GM10266 (cell line): ENCODE measurements at regions not wholly inside any gene's neighbourhood (a gene's known extent, or its start where the extent isn't known, plus 50 kb on each side); places are given as distances from the start of the nearest gene placed in this dataset.

Source experiments
- DNase-seq: peaks from one replicate; pipeline ENCODE4 v3.0.0; 2012; ENCODE audit errors: extremely low spot score
- TF ChIP-seq, protein P1 (sequence below): IDR thresholded peaks from 2 replicates; pipeline ENCODE4 v1.5.1; 2012; ENCODE audit warnings: mild to moderate bottlenecking, low read depth; ENCODE audit not compliant: control insufficient read depth, insufficient read depth; ENCODE audit errors: missing control alignments

GRCh38 chr2:220478305-220479058 lies 851.1 kb downstream of the SLC4A3 start:
- TF ChIP-seq, protein P1, sequence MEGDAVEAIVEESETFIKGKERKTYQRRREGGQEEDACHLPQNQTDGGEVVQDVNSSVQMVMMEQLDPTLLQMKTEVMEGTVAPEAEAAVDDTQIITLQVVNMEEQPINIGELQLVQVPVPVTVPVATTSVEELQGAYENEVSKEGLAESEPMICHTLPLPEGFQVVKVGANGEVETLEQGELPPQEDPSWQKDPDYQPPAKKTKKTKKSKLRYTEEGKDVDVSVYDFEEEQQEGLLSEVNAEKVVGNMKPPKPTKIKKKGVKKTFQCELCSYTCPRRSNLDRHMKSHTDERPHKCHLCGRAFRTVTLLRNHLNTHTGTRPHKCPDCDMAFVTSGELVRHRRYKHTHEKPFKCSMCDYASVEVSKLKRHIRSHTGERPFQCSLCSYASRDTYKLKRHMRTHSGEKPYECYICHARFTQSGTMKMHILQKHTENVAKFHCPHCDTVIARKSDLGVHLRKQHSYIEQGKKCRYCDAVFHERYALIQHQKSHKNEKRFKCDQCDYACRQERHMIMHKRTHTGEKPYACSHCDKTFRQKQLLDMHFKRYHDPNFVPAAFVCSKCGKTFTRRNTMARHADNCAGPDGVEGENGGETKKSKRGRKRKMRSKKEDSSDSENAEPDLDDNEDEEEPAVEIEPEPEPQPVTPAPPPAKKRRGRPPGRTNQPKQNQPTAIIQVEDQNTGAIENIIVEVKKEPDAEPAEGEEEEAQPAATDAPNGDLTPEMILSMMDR, result no peak
- DNase-seq, result no peak

- TF ChIP-seq, protein P1, result no peak
- DNase-seq, result no peak
Measured at GRCh38 chr2:220482716-220483115, 855.3 kb downstream of the SLC4A3 start.

GRCh38 chr2:220489121-220489520 lies 861.7 kb downstream of the SLC4A3 start:
- DNase-seq, result no peak
- TF ChIP-seq, protein P1, result no peak

- no peak for DNase-seq
- TF ChIP-seq, protein P1, result no peak
Measured at GRCh38 chr2:220491670-220492069, 864.2 kb downstream of the SLC4A3 start.

DNA sequence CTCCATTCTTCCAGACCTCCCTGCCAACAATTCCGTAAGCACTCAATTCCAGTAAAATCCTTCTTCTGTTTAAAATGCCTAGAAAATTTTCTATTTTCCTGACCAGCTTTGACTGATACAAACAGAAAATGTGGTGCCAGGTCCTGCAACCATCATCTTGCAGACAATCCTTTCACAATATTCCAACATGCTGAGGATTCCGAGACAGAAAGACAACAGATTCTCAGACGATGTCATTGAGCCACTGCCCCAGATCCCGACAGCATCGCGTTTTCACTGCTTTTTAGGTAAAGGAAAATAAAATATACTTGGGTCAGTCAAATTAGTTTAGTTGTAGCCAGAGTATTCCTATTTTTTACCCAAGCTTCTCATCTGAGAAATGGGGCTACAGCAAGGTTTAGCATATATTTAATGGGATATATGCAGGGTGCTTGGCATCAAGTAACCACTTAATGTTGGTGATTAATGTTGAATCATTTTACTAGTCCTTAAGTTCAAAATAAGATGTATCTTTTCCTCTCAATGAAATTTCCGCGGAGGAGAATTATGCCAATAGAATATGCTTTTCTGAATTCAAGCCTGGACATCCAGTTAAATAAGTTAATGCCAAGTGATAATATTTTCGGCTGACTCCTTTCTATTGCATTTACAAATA lies 866.6 kb downstream of the SLC4A3 start:
- TF ChIP-seq, protein P1, result no peak
- DNase-seq, result no peak

DNA sequence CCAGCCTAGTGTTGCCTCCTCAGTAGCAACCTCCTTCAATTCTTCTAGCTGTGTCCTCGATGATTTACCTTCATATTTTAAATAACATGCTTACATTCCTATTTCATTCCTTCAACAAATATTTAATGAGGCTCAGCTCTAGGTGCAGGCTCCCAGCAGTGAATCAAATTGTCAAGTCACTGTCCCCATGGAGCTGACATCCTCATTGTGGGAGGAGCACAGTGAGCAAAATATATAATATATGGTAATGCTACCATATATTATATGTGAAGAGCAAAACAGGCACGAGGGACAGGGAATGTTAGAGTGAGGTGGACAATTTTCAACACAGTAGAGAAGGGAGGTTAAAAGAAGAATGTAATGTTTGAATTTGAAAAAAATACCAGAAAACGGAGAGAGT lies 869.1 kb downstream of the SLC4A3 start:
- TF ChIP-seq, protein P1, result no peak
- no peak for DNase-seq

DNA sequence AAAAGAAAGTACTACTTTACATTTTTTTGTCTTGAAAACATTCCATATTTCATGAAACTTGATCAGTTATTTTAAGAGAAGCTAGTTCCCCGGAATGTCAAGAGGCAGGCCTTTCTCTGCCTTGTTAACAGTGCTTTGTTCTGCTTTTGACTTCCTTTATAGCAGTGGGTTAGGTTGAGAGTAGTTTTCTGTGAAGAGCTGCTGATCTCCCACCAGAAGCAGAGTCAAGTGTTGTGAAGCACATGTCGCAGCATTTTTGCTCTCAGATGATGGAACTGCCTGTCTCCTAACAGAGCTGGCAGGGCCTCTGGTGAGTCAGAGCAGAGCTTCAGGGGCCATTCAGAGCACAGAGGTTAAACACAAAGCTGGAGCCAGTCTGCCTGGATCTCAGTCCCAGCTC lies 871.8 kb downstream of the SLC4A3 start:
- DNase-seq, result no peak
- TF ChIP-seq, protein P1, result no peak
